ENCODE measurements at regions not wholly inside any gene's neighbourhood (a gene's known extent, or its start where the extent isn't known, plus 50 kb on each side); places are given as distances from the start of the nearest gene placed in this dataset.

GRCh38 chr15:26378304-26378703, 394.6 kb downstream of the GABRB3 start:
- Histone ChIP-seq H3K9me2 (replicated peaks; ENCODE audit: control insufficient read depth, low read length) (no peaks in the 10 kb centered on the region), H3K27me3 (ENCODE audit: control insufficient read depth, low read length) (no peaks in the 10 kb centered on the region), H3F3A (ENCODE audit: control insufficient read depth, insufficient read depth) (no peaks in the 10 kb centered on the region), H3K4me1 (ENCODE audit: control insufficient read depth, low read length) (no peaks in the 10 kb centered on the region), H3K36me3 (ENCODE audit: control insufficient read depth, low read length) (no peaks in the 10 kb centered on the region), H3K9me3 (ENCODE audit: control insufficient read depth, insufficient read depth, low read length) (peaks cover 40% of the 10 kb centered on the region; the same call in 1 of the 2 replicates), H3K27ac (ENCODE audit: low read depth, low read length) (no peak overlapping the region), H3K79me2 (ENCODE audit: control insufficient read depth, low read length) (no peaks in the 10 kb centered on the region), H3K4me2 (ENCODE audit: low read length) (no peak overlapping the region), H3K4me3 (ENCODE audit: low read length) (no peak overlapping the region), H4K20me1 (ENCODE audit: control insufficient read depth, insufficient read depth, low read depth, low read length) (no peaks in the 10 kb centered on the region)
- TF ChIP-seq EZH2phosphoT487 (IDR thresholded peaks at IDR 0.05; ENCODE audit: borderline replicate concordance, low read length): no peak
- TF ChIP-seq CTCF (IDR thresholded peaks at IDR 0.05; ENCODE audit: low read depth, low read length, poor library complexity, severe bottlenecking): no peak

DNA sequence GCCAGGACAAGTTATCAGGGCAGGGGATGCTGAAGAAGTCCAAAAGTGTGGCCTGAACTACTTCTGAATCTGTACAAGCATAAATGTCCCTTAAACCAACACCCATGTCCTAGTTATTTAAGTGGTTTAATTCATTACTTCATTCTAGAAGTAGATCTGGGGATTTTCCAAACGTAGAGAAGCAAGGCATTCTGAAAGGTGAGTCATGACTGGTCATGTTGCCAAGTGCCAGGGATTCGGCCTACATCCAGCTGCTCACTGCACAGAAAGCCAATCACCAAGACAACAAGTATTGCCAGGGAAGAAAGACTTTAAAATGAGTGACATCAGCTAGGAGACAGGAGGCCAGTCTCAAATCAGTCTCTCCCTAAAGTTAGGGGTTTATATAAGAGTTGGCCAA, 396.6 kb downstream of the GABRB3 start:
- TF ChIP-seq CTCF (IDR thresholded peaks at IDR 0.05; ENCODE audit: low read depth, low read length, poor library complexity, severe bottlenecking) (no peak), EZH2phosphoT487 (IDR thresholded peaks at IDR 0.05; ENCODE audit: borderline replicate concordance, low read length) (no peak)
- Histone ChIP-seq H3K9me2 (replicated peaks; ENCODE audit: control insufficient read depth, low read length) (no peaks in the 10 kb centered on the region), H4K20me1 (ENCODE audit: control insufficient read depth, insufficient read depth, low read depth, low read length) (no peaks in the 10 kb centered on the region), H3K36me3 (ENCODE audit: control insufficient read depth, low read length) (no peaks in the 10 kb centered on the region), H3K27ac (ENCODE audit: low read depth, low read length) (no peak overlapping the region), H3K27me3 (ENCODE audit: control insufficient read depth, low read length) (no peaks in the 10 kb centered on the region), H3F3A (ENCODE audit: control insufficient read depth, insufficient read depth) (no peaks in the 10 kb centered on the region), H3K4me2 (ENCODE audit: low read length) (no peak overlapping the region), H3K4me3 (ENCODE audit: low read length) (no peak overlapping the region), H3K4me1 (ENCODE audit: control insufficient read depth, low read length) (no peaks in the 10 kb centered on the region), H3K9me3 (ENCODE audit: control insufficient read depth, insufficient read depth, low read length) (peaks cover 33% of the 10 kb centered on the region; the same call in 1 of the 2 replicates), H3K79me2 (ENCODE audit: control insufficient read depth, low read length) (no peaks in the 10 kb centered on the region)

DNA sequence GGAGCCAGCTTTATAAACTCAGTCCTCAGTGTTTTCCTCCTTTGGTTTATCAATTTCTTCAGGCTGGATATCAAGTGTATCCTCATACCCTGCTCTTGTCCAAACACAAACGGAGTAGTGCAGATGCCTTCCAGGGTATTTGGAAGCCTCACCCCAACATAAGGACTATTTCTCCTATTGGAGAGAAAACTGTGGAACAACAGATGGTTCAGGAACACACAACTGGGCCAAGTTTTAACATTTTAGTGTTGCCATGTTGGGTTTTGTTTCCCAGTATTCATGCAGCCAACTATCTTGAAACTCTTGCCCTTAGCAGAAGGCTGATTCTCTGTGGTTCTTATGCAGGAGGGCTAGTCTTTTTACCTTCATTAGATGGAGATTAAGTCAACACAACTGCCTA, 398.1 kb downstream of the GABRB3 start:
- Histone ChIP-seq H3K27ac (ENCODE audit: low read depth, low read length) (no peak overlapping the region), H3F3A (ENCODE audit: control insufficient read depth, insufficient read depth) (no peaks in the 10 kb centered on the region), H3K79me2 (ENCODE audit: control insufficient read depth, low read length) (no peaks in the 10 kb centered on the region), H3K36me3 (ENCODE audit: control insufficient read depth, low read length) (no peaks in the 10 kb centered on the region), H4K20me1 (ENCODE audit: control insufficient read depth, insufficient read depth, low read depth, low read length) (no peaks in the 10 kb centered on the region), H3K9me3 (ENCODE audit: control insufficient read depth, insufficient read depth, low read length) (peaks cover 36% of the 10 kb centered on the region; the same call in 1 of the 2 replicates), H3K4me1 (ENCODE audit: control insufficient read depth, low read length) (no peaks in the 10 kb centered on the region), H3K4me3 (ENCODE audit: low read length) (no peak overlapping the region), H3K4me2 (ENCODE audit: low read length) (no peak overlapping the region), H3K27me3 (ENCODE audit: control insufficient read depth, low read length) (no peaks in the 10 kb centered on the region), H3K9me2 (replicated peaks; ENCODE audit: control insufficient read depth, low read length) (no peaks in the 10 kb centered on the region)
- TF ChIP-seq CTCF (IDR thresholded peaks at IDR 0.05; ENCODE audit: low read depth, low read length, poor library complexity, severe bottlenecking) (no peak), EZH2phosphoT487 (IDR thresholded peaks at IDR 0.05; ENCODE audit: borderline replicate concordance, low read length) (no peak)
